Breast epithelium (tissue), 3 donors: ENCODE measurements at regions not wholly inside any gene's neighbourhood (a gene's known extent, or its start where the extent isn't known, plus 50 kb on each side); places are given as distances from the start of the nearest gene placed in this dataset.

Experiments
- POLR2AphosphoS5 ChIP-seq, 3 donors: sonication (generic); formaldehyde crosslinking; IDR thresholded peaks; one replicate each; pipeline ENCODE4 v1.6.1; 2017; ENCODE audit warnings: antibody characterized with exemption in 3 of 3
- TF ChIP-seq, protein P1 (sequence below), 3 donors: fragments of 450-650 bp; IDR thresholded peaks; one replicate each; pipeline ENCODE4 v1.5.1; 2016 to 2017; ENCODE audit warnings: antibody characterized with exemption in 3 of 3, mild to moderate bottlenecking in 3 of 3, moderate library complexity in 3 of 3

DNA sequence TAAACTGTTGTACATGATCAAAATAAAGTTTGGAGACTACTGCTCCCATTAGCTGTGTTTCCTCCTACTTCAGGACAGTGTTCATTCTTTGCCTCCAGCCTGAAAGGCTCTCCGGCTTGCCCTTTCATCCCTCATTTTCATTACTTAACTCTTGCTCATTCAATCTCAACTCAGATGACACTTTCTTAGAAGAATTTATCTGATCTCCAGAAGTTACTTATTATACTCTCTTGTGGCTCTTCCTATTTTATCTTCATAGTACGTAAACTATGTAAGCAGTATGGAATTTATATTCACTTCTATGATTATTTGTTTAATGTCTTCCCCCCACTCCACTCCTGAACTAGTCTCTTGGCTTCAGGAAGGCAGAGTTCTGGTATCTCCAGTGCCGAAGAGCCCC, 1737.9 kb upstream of the C9orf72 start:
- TF ChIP-seq, protein P1, sequence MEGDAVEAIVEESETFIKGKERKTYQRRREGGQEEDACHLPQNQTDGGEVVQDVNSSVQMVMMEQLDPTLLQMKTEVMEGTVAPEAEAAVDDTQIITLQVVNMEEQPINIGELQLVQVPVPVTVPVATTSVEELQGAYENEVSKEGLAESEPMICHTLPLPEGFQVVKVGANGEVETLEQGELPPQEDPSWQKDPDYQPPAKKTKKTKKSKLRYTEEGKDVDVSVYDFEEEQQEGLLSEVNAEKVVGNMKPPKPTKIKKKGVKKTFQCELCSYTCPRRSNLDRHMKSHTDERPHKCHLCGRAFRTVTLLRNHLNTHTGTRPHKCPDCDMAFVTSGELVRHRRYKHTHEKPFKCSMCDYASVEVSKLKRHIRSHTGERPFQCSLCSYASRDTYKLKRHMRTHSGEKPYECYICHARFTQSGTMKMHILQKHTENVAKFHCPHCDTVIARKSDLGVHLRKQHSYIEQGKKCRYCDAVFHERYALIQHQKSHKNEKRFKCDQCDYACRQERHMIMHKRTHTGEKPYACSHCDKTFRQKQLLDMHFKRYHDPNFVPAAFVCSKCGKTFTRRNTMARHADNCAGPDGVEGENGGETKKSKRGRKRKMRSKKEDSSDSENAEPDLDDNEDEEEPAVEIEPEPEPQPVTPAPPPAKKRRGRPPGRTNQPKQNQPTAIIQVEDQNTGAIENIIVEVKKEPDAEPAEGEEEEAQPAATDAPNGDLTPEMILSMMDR (IDR thresholded peaks at IDR 0.05) = no peak
- TF ChIP-seq POLR2AphosphoS5 (IDR thresholded peaks at IDR 0.05) = no peak
